GM18507 (cell line): ENCODE measurements at regions not wholly inside any gene's neighbourhood (a gene's known extent, or its start where the extent isn't known, plus 50 kb on each side); places are given as distances from the start of the nearest gene placed in this dataset.
A peak's percentile ranks its signal among the peaks of the same experiment; 100 is the strongest.
"Not testable (repeated sequence)": the region's sequence is repeated elsewhere in the genome, so short reads cannot be mapped to it uniquely, and the experiment has no call there.

Experiments
- DNase-seq: peaks from one replicate; pipeline ENCODE4 v3.0.0; 2011; ENCODE audit warnings: low read depth; ENCODE audit not compliant: insufficient read length; ENCODE audit errors: extremely low spot score
- FAIRE-seq: peaks from 2 replicates; lab custom pipeline; 2011; peaks lifted over from hg19 to GRCh38; lab: Jason Lieb, UNC

DNA sequence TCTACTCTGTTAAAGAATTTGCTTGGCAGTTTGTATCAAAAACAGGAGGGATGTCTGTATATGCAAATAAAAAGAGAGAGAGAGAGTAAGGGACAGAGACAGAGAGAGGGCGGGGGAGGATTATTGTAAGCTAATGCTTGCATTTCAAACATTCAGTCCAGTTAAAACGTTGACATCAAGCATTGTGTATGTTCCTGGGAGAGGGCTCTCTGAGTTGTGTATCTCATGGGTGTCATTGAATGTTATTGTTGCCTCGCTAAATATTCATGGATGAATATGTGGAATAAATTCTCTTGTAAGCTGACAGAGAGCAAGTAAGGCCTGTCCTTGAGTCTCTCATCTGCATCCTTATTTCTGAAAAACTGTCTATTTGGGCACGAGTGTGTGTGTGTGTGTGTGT lies 78.8 kb upstream of the VRK1 start:
- DNase-seq (no peak), FAIRE-seq (no peak)

DNA sequence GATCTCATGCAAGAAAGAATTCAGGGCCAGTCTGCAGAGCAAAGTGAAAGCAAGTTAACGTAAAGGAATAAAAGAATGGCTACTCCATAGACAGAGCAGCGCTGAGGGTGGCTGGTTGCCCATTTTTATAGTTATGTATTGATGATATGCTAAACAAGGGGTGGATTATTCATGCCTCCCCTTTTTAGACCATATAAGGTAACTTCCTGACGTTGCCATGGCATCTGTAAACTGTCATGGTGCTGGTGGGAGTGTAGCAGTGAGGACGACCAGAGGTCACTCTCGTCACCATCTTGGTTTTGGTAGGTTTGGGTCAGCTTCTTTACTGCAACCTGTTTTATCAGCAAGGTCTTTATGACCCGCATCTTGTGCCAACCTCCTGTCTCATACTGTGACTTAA lies 76.5 kb upstream of the VRK1 start:
- not testable (repeated sequence) for DNase-seq, FAIRE-seq

DNA sequence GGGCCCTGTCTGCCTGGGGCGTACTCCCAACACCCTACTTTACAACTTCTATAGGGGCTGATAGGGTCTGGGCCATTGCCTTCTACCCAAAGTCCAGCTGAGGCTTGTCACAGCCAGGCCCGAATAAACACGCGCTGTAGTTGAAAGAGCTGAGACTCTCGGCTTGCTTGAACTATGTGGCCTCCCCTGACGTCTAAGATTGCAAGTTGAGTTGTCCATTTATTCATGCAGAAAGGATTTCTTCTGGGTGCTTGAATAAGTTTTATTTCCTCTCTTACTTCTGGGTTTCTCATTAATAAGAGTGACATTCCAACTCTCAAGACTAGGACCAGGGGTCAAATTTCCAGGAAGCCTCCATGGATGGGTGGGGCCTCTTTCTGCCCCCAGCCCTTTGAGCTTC lies 74.4 kb upstream of the VRK1 start:
- no peak for DNase-seq
- no peak for FAIRE-seq

DNA sequence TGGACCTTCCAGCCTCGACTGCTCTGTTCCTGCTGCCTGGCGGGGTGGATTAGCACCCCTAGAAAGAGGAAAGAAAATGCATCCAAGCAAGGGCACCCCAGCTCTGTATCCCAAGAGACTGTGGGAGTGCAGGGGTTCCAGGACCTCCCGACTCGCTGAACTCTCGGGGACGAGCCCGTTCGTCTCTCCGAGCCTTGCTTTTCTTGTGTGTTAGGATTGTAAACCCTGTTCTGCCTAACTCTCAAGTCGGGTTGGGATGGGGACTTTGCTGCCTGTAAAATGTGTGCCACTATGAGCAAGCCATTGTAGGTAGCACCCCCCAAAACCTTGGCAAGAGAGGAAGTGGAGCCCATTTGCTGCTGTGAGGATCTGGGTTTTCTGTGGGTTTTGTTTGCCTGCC lies 73.2 kb upstream of the VRK1 start:
- FAIRE-seq (no peak), DNase-seq (no peak)

DNA sequence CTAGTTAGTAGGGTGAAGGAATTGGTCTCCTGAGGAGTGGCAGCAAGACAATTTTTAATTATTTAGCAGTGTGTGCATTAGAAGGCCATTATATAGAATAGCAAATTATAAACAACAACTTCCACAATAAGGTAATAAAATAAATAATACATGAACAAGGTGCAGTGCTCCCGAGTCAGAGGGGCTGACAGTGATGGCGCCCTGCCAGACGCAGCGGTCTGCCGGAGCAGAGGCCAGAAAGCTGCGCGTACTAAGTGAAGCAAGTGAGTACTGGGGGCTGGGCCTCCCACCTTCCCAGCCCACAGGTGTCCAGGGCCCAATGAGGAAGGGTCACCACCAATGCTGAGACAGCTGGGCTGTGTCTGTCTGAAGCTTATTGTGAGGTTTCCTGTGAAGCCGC lies 72.0 kb upstream of the VRK1 start:
- no peak for DNase-seq
- no peak for FAIRE-seq

DNA sequence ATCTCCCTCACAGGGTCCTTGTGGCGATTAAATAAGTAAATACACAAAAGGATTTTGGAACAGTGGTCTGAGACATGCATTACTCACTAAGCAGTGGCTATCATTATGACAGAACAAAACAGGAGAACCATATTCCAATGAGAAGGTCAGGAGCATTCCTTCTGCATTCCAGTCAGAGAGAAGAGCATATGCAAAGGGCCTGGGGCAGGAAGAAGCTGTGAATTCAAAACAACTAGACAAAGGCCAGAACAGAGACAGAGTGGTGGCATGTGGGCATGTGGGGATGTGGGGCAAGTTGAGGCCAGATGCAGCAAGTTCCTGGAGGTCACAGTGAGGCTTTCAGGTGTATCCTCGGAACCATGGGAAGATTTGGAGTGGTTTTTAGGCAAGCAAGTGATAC lies 70.1 kb upstream of the VRK1 start:
- no peak for DNase-seq
- FAIRE-seq, result no peak

DNA sequence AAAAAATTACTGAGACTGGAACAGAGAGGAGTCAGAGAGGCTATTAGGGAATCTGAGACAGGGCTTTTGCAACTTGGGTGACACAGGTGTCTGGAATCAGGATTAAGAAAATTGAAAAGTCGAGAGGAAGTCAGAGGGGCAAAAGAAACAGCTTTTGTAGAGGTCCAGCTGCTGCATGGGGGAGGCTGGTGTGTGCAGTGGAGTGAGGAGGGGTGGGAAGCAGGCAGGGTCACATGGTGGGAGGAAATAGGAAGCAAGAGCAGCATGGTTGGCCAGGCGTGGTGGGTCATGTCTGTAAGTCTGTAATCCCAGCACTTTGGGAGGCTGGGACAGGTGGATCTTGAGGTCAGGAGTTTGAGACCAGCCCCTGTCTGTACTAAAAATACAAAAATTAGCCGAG lies 69.7 kb upstream of the VRK1 start:
- no peak for FAIRE-seq
- DNase-seq, result no peak

DNA sequence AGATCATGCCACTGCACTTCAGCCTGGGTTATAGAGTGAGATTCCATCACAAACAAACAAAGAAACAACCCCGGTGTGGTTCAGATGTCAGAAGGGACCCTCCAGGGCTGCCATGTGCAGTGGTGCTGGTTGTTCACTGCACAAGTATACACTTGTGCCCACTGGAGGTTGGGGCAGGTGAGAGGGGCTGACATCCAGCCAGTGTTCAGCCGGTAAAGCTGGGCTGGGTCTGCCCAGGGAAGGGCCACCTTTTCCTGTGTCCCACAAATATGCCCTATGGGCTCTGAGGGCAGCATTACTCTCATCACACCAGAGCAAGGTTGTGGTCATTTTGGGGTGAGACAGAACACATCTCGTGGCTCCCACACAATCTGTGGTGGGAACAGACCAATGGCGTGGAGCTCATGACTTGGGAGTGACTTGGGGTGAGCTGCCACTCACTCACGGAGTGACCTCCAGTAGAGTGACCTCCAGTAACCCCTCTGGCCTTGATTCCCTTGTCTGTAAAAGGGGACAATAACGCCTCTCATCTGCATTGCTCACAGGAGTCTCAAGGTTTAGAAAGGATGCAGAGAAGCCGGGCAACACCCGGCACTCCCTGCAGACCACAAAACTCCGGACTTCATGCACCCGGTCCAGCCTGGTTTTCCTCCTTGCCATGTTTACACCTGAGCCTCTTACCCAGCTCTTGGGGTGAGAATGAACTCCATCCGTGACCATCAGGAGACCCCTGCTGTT lies 69.0 kb upstream of the VRK1 start:
- DNase-seq, result no peak
- FAIRE-seq, result no peak

DNA sequence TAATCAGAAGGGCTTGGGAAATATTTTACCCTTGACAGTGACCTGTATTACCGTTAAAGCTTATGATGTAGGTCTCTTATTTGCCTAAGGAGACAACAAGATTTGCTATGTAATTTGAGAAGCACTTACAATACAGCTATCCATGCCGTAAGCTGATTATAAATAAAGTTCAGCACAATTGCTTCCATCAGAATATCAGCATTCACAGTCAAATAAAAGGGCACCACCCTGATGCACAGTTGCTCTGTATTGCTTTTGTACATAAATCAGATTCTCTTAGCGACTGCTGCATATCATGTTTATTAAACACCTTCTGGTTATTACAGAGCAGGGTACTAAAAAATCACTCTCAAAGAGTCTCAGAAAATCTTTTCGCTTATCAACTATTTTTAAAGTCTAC lies 67.3 kb upstream of the VRK1 start:
- FAIRE-seq (no peak), DNase-seq (no peak)

DNA sequence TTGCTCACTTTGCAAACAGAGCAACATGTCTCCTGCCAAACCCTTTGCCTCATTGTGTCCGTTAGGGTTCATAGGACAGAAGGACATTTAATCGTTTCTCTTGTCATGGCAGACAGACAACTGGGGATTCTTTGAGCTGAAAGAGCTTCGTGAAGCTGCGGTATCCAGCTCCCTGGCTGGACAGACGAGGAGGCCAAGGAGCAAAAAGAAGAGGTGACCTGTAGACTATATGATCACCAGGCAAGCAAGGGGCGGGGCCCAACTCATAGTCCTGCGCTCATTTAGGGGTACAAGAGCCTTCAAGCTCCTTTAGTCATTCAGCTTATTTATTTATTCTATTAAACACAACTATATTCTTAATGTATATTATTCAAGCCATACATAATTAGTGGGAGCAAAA lies 66.8 kb upstream of the VRK1 start:
- FAIRE-seq (no peak), DNase-seq (no peak)

DNA sequence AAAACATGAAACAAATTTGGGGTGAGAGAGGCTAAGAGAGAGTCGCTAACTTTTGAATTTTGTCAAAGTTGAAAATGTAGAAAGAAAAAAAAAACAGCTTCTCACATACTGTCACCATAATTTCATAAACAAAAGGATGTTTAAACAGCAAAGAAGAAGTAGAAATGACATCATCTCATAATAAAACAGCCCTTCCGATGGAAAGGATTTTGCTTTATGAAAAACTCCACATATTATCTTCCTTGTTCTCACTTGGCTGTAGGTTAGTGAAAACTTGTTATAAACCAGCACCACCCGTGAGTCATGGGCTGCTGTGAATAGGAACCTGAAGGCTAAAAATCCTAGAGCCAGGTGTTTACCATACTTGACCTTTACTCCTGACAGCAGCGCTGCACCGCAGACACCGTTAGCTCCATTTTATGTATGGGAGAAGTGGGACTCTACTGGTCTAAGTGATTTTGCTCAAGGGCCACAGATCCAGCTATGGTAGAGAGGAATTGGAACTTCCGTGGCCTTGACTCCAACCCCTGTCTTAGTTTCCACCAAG lies 63.0 kb upstream of the VRK1 start:
- FAIRE-seq, result no peak
- DNase-seq, result no peak

DNA sequence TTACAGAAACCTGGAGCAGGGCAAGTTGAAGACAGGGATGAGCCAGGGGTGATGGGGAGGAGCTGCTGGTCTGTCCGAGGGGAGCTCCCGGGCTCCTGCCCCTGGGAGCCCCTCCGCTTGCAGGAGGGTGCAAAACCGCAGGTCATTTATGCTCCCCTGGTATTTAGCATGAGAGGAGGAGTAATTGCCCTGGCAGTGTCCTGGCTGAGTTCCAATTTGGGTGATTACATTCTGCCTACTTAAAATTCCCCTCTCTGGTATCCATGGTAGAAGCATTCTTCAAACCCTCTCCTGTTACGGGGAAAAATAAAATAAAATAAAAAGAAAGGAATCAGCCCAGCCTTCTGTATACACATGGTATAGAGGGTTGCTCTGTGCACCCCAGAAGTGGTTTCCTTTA lies 61.7 kb upstream of the VRK1 start:
- FAIRE-seq, result no peak
- DNase-seq, result no peak

DNA sequence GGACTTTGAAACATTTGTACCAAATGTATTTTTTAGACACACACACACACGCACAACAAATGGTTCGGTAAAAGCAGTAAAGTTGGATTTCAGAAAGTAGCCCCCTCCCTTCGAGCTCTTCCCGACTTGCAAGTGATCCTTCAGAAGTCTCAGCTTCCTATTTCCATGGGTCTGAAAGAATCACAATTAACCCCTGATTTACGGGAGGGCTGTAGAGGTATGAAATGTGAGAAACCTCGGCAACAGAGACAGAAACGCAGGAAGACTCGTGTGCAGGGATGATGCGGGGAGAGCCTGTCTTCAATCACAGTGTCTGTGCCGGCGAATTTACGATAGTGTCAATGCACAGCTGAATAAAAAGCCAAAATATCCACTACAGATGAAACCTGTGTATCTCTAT lies 60.7 kb upstream of the VRK1 start:
- DNase-seq (no peak), FAIRE-seq (no peak)

DNA sequence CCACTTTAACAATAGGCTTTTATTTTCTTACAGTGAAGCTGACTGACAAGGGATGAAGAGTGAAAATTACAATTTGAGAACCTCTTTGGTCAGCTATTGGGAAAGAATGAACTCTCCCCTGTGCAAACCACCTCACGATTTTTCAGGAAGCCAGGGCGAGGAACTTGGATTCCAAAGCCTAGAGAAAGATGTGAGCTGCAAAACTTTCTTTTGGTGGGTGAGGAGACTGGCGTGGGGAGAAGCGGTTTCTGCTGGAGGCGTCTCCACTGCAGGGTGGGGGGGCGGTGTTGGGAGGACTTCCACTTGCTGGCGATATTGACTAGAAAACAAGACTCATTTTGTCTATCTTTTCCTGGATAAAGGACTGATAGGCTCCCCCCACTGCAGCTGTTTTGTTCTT lies 59.3 kb upstream of the VRK1 start:
- DNase-seq, result no peak
- no peak for FAIRE-seq

DNA sequence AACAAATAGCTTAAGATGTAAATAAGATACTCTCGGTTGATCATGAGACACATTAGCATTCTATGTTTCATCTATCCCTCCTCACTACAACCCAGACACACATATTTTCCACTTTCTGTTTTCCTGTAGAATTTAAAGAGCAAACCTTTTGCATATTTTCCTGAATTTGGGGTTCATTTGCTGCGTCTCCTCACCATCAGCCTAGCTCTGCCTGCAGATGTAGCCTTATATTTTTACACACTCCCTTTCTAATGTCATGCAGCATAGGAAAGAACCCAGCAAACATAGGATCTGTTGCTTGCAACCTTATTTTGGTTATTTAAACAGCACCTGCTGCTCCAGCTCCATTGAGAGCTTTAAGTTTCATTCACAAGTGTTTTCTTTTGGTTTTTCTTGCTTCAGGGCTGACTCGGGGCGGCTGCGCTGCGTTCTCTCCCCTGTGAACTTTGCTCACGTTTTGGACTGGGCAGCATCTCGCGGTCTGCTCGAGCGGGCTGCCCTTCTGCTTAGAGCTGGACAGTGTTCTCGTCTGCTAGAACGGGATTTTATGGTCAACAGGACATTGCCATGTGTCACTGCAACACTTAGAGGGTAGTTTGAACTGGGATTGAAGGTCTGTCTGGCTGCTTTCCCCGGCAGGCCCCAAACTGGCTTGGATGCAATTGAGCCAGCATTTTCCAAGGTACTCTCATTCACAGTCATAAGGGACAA lies 57.8 kb upstream of the VRK1 start:
- DNase-seq, result no peak
- FAIRE-seq, result no peak

DNA sequence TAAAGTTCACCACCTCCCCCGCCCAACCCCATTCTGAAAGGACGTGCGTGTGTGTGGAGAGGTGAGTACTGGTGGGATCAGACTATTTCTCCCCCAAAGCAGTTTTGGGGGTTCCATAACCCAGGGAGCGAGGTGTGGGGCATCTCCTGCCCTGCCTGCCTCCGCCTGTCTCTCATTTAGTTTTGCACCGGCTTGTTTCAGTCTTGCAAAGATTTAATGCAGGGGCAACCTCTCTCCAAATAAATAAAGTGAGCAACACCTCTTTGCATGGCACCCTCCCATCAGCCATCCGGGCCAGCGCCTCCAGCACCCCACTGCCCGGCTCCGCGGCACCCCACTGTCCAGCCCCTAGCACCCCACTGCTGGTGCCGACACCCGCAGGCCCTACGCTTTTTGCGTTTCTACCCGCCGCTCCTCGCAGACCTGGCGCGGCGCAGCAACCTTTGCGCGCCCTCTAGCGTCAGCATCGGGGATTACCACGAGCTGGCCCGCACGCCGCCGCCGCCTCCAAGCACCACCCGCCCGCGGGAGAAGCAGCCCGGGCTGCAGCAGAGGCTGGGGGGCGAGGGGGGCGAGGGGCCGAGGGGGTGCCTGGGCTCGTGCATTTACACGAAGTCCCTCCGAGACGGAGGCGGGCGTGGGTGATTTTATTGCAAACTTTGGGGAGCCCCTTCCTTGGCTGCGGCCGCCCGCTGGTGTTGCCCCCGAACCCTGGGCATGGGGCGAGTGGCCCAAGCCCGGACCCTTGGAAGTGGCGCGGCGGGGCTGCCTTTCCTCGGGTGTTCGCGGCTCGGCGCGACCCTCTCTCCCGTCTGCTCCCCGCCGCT lies 55.8 kb upstream of the VRK1 start:
- peak; percentile 62 for DNase-seq
- FAIRE-seq, result peak; percentile 63

DNA sequence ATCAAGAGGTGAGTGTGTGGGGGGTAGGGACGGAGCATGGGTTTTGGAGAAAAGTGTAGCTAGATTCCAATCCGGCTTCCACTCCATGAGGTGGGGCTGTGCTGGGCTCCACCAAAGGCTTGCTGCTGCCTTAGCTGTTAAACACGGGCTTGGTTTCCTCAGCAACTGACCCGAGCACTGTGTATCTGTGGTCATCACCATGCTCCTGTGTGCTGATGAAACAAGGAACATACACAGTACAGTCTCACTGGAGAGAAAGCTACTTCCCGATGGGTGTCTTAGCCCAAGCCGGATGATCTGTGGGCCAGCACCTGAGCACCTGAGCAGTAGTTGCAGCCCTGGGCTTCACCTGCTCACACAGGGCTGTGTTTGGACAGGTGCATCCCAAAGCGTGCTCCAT lies 52.9 kb upstream of the VRK1 start:
- FAIRE-seq (no peak), DNase-seq (no peak)

DNA sequence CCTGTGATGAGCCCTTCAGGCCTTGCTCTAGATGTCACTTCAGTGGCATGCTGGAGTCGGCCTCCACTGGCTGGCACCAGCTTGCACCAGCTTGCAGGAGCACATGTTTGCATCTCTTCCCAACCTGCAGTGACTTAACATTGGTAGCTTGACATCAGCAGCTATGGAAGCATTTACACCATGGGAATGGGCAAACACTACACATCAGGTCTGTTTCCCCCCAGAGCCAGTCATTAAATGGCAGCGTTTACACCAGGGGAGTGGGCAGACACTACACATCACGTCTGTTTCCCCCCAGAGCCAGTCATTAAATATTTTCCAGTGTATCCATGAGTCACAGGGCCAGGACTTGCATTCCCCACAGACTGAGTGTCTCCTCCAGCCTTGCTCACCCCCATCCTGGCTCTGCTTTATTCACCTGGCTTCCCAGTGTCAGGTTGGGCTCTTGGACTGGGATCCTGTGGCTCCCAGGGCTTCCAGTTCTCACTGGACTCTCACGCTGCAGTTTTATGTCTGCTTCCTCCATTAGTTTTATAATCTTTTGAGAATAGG lies 51.6 kb upstream of the VRK1 start:
- DNase-seq (no peak), FAIRE-seq (no peak)

DNA sequence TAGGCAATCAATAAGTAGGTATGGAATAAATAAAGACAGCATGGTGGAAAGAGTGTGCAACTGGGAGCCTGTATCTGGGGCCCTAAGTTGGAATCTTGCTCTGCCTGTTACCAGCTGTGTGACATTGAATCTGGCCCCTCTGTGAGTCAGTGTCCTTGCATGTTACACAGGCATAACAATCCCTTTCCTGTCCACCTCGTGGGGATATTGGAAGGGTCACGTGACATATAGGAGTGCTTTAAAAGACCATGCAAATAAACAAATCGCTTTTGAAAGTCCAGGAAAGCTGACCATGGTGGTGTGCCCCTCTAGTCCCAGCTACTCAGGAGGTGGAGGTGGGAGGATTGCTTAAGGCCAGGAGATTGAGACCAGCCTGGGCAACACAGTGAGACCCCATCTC lies 51.1 kb upstream of the VRK1 start:
- no peak for FAIRE-seq

DNA sequence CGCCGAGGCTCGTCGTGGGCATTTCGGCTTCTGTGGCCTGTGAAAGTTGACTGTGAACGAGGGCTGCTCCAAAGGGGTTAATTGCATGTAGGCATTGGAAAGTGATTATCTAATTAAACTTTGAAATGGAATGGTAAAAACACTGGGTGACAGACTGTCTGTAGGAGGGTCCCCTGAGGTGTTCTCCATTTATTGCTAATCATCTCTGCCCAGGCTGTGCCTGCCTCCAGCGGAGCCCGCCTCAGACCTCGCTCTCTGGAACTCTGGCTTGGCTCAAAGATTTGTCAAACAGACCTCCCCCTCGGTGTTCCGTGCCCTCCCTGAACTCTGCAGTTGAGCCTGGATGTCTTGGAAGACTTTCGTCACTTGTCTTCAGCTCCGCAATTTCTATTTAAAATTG lies 50.2 kb upstream of the VRK1 start:
- DNase-seq (no peak), FAIRE-seq (no peak)

More for the DNA sequence above, 51.1 kb upstream of the VRK1 start:
- no peak for DNase-seq
